PFSK-1 (cell line): ENCODE measurements at regions not wholly inside any gene's neighbourhood (a gene's known extent, or its start where the extent isn't known, plus 50 kb on each side); places are given as distances from the start of the nearest gene placed in this dataset.

ENCODE experiments used
- POLR2AphosphoS5 ChIP-seq: IDR thresholded peaks from 2 replicates; pipeline ENCODE4 v1.6.1; 2012; ENCODE audit warnings: low read depth, mild to moderate bottlenecking, control low read depth, low read length, moderate library complexity
- REST ChIP-seq, 2 experiments: IDR thresholded peaks; 2 replicates each; pipeline versions ENCODE4 v1.6.1 to v1.8.0; 2011 to 2012; ENCODE audit warnings: low read depth in 2 of 2, low read length in 2 of 2, control low read depth in 1 of 2, inconsistent platforms in 1 of 2, mild to moderate bottlenecking in 1 of 2, moderate library complexity in 1 of 2; ENCODE audit not compliant: insufficient read depth in 1 of 2
- SIN3A ChIP-seq: IDR thresholded peaks from 2 replicates; pipeline ENCODE4 v1.6.1; 2012; ENCODE audit warnings: mild to moderate bottlenecking, low read length, moderate library complexity, borderline replicate concordance; ENCODE audit not compliant: insufficient read depth
- TAF1 ChIP-seq: IDR thresholded peaks from 2 replicates; pipeline ENCODE4 v1.6.1; 2012; ENCODE audit warnings: low read length, control low read depth, borderline replicate concordance; ENCODE audit not compliant: insufficient read depth

- TF ChIP-seq POLR2AphosphoS5 (no peak), REST (IDR thresholded peaks at IDR 0.05; ENCODE audit: insufficient read depth in 1 of 2, low read depth in 2 of 2, low read length in 2 of 2) (no peak), SIN3A (no peak), TAF1 (no peak)
These were observed 716.0 kb upstream of the PCDH9 start for GRCh38 chr13:67946131-67946530.
